Stimulated activated CD4-positive, alpha-beta T cell treated with anti-CD3 and anti-CD28 coated beads, TNF-alpha, amount 100 ng/mL, for 1 hour (primary cell): ENCODE measurements at regions not wholly inside any gene's neighbourhood (a gene's known extent, or its start where the extent isn't known, plus 50 kb on each side); places are given as distances from the start of the nearest gene placed in this dataset.
"Not testable (repeated sequence)": the region's sequence is repeated elsewhere in the genome, so short reads cannot be mapped to it uniquely, and the experiment has no call there.

Experiments
- DNase-seq, 3 donors: peaks; one replicate each; pipeline ENCODE4 v3.0.0-alpha.2; 2020; ENCODE audit warnings: low read depth in 3 of 3, low spot score in 1 of 3

DNA sequence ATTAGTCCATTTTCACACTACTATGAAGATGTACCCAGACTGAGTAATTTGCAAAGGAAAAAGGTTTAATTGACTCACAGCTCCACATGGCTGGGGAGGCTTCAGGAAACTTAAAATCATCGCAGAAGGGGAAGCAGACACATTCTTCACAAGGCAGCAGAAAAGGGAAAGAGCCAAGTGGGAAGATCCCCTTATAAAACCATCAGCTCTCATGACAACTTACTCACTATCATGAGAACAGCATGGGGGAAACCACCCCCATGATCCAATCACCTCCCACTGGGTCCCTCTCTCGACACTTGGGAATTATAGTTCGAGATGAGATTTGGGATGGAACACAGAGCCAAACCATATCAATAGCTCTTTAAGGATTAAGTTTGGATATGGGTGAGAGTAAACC is 246.1 kb upstream of the CYRIA start:
- no peak for DNase-seq

DNA sequence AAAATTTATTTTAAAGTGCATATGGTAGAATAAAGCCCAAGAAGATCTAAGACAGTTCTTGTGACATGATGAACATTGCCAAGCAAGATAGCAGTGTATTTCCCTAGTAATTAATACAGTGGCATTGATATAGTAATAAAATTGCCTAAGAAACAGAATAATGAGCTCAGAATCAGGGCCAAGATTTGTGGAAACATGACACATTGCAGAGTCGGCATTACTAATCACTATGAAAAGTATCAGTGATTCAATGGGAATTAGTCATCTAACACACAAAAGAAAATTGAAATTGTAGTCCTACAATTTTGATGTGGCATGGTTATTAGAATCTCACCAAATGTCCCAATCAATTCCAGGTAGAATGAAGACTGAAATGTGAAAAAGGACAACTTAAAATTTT is 243.0 kb upstream of the CYRIA start:
- no peak for DNase-seq

GRCh38 chr2:16907645-16908282 is 242.1 kb upstream of the CYRIA start:
- no peak for DNase-seq

GRCh38 chr2:16905325-16905724 is 239.7 kb upstream of the CYRIA start:
- not testable (repeated sequence) for DNase-seq

GRCh38 chr2:16900405-16901025 is 234.9 kb upstream of the CYRIA start:
- DNase-seq = no peak

DNA sequence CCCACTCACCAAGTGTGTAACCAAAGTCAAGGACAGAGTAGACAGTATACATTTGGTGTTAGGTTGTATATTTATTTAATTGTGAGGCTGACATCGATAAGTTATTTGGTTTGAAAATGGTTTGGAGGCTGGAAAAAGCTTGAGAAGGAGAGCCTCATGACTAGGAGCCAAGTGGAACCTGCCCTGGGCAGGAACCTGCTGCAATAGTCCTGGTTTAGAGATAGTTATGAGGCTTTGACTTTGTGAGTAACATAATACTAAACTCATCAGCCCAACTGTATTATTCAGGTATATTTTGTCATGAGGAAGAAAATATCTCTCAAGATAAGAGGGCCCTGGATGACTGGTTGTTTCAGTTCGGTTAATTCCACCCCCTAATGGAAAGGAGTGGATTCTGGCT is 234.3 kb upstream of the CYRIA start:
- no peak for DNase-seq

GRCh38 chr2:16890081-16890480 is 224.4 kb upstream of the CYRIA start:
- no peak for DNase-seq

- no peak for DNase-seq
Observed at GRCh38 chr2:16885027-16885426, 219.4 kb upstream of the CYRIA start.

GRCh38 chr2:16882706-16883105 is 217.1 kb upstream of the CYRIA start:
- DNase-seq = no peak

GRCh38 chr2:16881122-16881521 is 215.5 kb upstream of the CYRIA start:
- DNase-seq = no peak

DNA sequence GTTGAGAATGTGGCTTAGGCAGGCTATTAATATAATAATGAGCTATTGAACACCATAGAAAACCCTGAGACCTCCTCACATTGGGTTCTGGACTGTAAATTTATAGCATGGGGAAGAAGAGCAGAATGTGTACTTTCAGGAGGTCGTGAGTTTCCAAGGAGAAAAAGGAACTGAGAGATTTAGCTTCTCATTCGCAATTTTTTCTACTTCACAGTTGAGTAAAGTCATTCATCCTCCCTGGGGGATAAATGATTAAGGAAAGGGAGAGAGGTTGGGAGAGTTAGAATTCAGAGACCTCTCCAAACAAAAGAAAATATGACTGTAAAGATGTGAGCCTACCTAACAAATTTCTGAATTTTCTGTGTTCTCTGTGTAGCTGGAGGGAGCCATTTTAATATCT is 205.8 kb upstream of the CYRIA start:
- no peak for DNase-seq

DNA sequence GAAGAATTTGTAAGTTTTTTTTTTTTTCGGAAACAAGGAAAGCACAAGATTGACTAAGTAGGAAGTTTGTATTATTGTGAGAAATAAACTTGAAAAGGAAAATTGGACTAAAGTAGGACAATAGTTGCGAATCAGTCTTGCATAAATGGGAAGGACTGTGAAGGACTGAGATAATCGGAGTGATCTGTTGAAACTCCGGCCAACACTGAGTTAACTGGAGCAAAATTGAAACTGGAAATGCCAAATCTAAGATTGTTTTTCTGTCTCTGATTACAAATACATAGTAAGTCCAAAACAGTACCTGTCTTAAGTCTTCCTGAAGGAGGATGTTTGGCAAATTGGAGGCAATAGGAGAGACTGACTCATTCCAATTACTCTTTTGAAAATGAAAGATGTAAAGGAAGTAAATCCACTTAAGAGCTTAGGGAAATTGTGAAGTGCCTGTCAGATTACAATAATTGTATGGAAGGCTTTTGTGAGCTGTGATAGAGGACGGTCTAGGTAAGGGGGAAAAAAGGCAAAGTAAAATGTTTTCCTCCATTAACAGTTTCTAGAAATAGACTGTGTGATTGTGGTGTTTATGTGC is 204.9 kb upstream of the CYRIA start:
- DNase-seq = no peak

- DNase-seq = no peak
Observed at GRCh38 chr2:16869711-16870110, 204.1 kb upstream of the CYRIA start.

- no peak for DNase-seq
Observed at GRCh38 chr2:16862471-16862870, 196.8 kb upstream of the CYRIA start.

DNA sequence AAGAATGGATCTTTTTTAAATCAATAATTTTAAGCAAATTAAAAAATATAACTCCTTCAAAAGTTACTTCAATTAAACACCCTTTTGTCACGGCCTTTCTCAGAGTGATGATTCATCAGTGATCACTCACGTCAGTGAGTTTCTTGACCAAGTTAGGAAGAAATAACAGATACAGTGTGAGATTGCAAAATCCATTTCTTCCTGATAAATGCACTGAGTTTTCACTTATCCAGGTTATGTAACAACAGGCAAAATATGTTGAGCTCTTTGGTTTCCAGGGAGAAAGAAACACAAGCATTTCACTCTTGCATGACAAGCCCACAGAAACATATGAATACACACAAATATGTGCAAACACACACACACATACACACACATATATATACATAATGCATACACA is 195.9 kb upstream of the CYRIA start:
- no peak for DNase-seq

- no peak for DNase-seq
Observed at GRCh38 chr2:16861111-16861510, 195.5 kb upstream of the CYRIA start.

DNA sequence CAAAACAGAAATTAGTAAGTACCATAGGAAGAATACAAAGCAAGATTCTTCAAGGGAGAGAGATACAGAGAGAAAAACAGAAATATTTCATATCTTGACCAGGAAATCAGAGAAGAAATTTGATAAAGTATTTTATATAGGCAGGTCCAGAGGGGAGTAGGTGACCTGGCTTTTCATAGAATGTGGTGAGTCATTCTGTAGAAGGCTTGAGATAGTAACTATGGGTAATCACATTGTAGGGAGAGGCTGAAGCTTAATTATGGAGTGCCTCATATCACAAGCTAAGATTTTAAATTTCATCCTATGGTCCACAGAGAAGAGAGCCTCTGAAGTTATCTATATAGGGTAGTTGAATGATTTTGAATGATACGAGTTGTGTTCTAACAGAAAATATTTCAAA is 195.0 kb upstream of the CYRIA start:
- DNase-seq = no peak

- DNase-seq = no peak
Observed at GRCh38 chr2:16855183-16855582, 189.5 kb upstream of the CYRIA start.

DNA sequence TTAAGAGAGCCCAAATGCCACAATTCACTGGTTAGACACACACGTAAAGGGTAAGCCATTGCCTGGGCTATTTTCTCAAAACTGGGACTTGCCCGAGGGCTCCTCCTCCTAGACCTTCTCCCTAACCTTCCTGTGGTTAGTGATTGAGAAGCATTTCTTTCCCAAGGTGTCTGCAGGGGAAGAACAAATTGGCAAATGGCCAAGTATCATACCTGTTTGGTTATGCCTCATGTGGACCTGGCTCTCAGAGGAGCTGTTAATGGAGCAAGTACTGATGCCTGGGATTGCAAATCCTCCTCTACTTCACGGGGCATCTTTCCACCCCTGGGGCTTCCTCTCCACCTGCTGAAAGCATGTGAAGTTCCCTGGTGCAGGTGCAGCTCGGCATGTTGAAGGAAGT is 187.5 kb upstream of the CYRIA start:
- DNase-seq = no peak

DNA sequence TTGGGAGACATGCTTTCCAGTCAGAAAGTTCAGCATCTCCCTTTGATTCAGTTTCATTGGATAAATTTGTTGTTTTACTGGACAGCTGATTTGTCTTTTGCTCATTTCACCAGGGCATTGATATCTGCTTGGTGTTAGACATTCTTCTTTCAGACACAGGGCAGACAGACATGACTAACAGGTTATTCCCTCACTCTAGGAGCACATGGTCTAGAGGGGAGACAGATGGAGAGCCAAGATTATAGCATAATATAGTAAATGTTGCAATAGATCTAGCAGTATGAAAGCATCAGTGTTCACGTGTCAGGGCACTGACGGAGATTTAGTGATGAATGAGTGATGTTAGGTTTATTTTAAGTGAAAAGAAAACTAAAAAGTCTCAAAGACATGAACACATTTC is 187.0 kb upstream of the CYRIA start:
- DNase-seq = no peak

DNA sequence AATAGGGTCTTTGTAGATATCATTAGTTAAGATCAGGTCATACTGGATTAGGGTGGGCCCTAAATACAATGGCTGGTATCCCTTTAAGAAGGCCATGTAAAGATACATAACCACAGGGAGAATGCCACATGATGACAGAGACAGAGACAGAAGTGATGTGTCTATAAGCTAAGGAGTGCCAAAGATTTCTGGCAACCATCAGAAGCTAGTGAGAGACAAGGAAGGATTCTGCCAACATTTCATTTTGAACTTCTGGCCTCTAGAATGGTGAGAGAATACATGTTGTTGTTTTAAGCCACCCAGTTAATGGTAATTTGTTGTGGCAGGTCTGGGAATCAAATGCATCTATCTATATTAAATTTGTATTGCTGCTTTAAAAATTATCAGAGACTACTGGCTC is 185.5 kb upstream of the CYRIA start:
- DNase-seq = no peak

DNA sequence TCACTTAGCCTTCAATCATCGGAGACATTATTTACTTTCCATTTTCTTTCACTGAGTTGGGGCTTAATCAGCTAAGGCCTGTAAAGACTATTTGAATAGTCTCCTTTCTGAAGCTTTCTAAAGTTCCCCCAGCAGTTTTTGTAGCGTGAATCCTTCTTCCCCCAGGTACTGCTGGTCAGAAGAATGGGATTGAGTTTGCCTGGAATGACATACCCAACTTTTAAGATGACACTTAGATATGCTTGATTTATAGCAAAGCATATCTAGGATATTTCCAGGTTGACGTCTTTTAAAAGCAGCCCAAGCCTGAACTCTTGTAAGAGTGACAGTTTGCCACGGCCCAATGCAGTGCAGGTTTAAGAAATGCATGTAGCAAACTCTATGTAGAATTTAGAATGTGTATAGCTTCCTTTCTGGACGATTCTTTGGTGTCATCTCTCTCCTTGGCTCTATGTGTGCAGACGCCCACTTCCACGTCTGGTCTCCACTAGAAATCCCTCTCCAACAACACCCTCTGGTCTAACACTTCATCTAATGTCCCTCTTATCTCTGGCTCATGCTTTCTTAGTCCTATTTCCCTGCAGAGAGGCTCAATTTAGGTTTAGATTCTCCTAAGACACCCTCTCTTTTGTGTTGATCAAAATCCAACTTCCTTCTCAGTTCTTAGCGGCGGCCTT is 175.0 kb upstream of the CYRIA start:
- DNase-seq = no peak
